H1 (cell line): ENCODE measurements at regions not wholly inside any gene's neighbourhood (a gene's known extent, or its start where the extent isn't known, plus 50 kb on each side); places are given as distances from the start of the nearest gene placed in this dataset.

Source experiments
- CTCF ChIA-PET: fragments of 300-600 bp; sonication (Branson Sonifier 250); formaldehyde crosslinking; loops from one replicate; lab custom pipeline; 2021; ENCODE audit not compliant: partially characterized antibody; lab: Charles Lee
- POLR2A ChIA-PET: fragments of 300-600 bp; sonication (Branson Sonifier 250); formaldehyde crosslinking; loops from one replicate; lab custom pipeline; 2021; ENCODE audit warnings: inconsistent platforms; ENCODE audit not compliant: partially characterized antibody; lab: Charles Lee
- DNase-seq, 2 experiments: peaks; one replicate each; pipeline versions ENCODE4 v3.0.0 to v3.0.0-alpha.2; 2010 to 2022; ENCODE audit warnings: low spot score in 2 of 2, low read depth in 1 of 2, mixed read lengths in 1 of 2
- FAIRE-seq: peaks from 2 replicates; lab custom pipeline; 2011; peaks lifted over from hg19 to GRCh38; lab: Jason Lieb, UNC
- H2AFZ ChIP-seq: 2 replicates; pipeline ENCODE4 v1.8.1; 2012; ENCODE audit warnings: low read length, inconsistent platforms
- H2AK5ac ChIP-seq: 2 replicates; pipeline ENCODE4 v1.6.1; 2013; ENCODE audit warnings: low read depth, low read length
- H2BK120ac ChIP-seq: replicated peaks from 2 replicates; pipeline ENCODE3; 2013; ENCODE audit warnings: low read depth, low read length, inconsistent platforms
- H2BK12ac ChIP-seq: 2 replicates; pipeline ENCODE4 v1.6.1; 2013; ENCODE audit warnings: low read depth, low read length
- H2BK15ac ChIP-seq: 2 replicates; pipeline ENCODE4 v1.6.1; 2013; ENCODE audit warnings: low read length
- H2BK20ac ChIP-seq: 2 replicates; pipeline ENCODE4 v1.6.1; 2013; ENCODE audit warnings: low read length
- H2BK5ac ChIP-seq: 2 replicates; pipeline ENCODE4 v1.6.1; 2013; ENCODE audit warnings: low read depth, low read length
- H3K14ac ChIP-seq: 2 replicates; pipeline ENCODE4 v1.6.1; 2013; ENCODE audit warnings: inconsistent platforms; ENCODE audit not compliant: insufficient read length
- H3K18ac ChIP-seq: 2 replicates; pipeline ENCODE4 v1.6.1; 2013; ENCODE audit warnings: low read length; ENCODE audit errors: extremely low read depth
- H3K23ac ChIP-seq: 2 replicates; pipeline ENCODE4 v1.6.1; 2013; ENCODE audit warnings: inconsistent platforms; ENCODE audit not compliant: insufficient read length
- H3K23me2 ChIP-seq: 2 replicates; pipeline ENCODE4 v1.6.1; 2013; ENCODE audit warnings: low read depth, low read length
- H3K27ac ChIP-seq: 2 replicates; pipeline ENCODE4 v1.6.1; 2011; ENCODE audit warnings: low read depth, low read length, inconsistent platforms
- H3K27me3 ChIP-seq, 4 experiments: replicated peaks in 1 of 4; 1 replicate in 1 of 4; 2 replicates in 3 of 4; pipeline versions ENCODE4 v1.6.1 to v1.8.1; 2011 to 2013; ENCODE audit warnings: low read length in 3 of 4, mild to moderate bottlenecking in 3 of 4, inconsistent platforms in 2 of 4, mixed read lengths in 2 of 4, moderate library complexity in 1 of 4; ENCODE audit not compliant: control insufficient read depth in 3 of 4, insufficient read depth in 3 of 4; ENCODE audit errors: extremely low read depth in 1 of 4
- H3K36me3 ChIP-seq, 4 experiments: 2 replicates each; pipeline versions ENCODE4 v1.6.1 to v1.8.1; 2011 to 2013; ENCODE audit warnings: mild to moderate bottlenecking in 4 of 4, low read length in 3 of 4, moderate library complexity in 2 of 4, control low read depth in 1 of 4, inconsistent platforms in 1 of 4; ENCODE audit not compliant: insufficient read depth in 4 of 4, control insufficient read depth in 2 of 4
- H3K4ac ChIP-seq: replicated peaks from 2 replicates; pipeline ENCODE3; 2013; ENCODE audit warnings: low read length, low read depth, mixed read lengths, inconsistent platforms; ENCODE audit not compliant: insufficient read length
- H3K4me1 ChIP-seq, 4 experiments: replicated peaks in 1 of 4; 1 replicate in 1 of 4; 2 replicates in 3 of 4; pipeline versions ENCODE4 v1.6.1 to v1.8.1; 2011 to 2013; ENCODE audit warnings: low read length in 3 of 4, inconsistent platforms in 2 of 4, mixed read lengths in 1 of 4; ENCODE audit not compliant: insufficient read depth in 4 of 4, control insufficient read depth in 3 of 4
- H3K4me2 ChIP-seq, 2 experiments: 2 replicates each; pipeline versions ENCODE4 v1.6.1 to v1.8.1; 2011 to 2013; ENCODE audit warnings: low read depth in 2 of 2, low read length in 2 of 2, control low read depth in 1 of 2, inconsistent platforms in 1 of 2, mild to moderate bottlenecking in 1 of 2; ENCODE audit not compliant: insufficient read depth in 1 of 2
- H3K4me3 ChIP-seq, 4 experiments: fragments of 200-600, 300-600 bp in 1 of 4; sonication (generic), shearing (Covaris generic), sonication (Bioruptor Twin) in 1 of 4; 2 replicates each; pipeline versions ENCODE4 v1.5.1 to v1.8.1; 2011 to 2016; ENCODE audit warnings: low read length in 4 of 4, low read depth in 3 of 4, control low read depth in 2 of 4, inconsistent platforms in 2 of 4, mild to moderate bottlenecking in 2 of 4, mixed read lengths in 1 of 4, moderate library complexity in 1 of 4; ENCODE audit not compliant: insufficient read depth in 2 of 4; ENCODE audit errors: extremely low read depth in 1 of 4
- H3K56ac ChIP-seq: replicated peaks from 2 replicates; pipeline ENCODE3; 2013; ENCODE audit warnings: low read depth, mild to moderate bottlenecking, mixed read lengths, low read length, inconsistent platforms; ENCODE audit not compliant: insufficient read length
- H3K79me1 ChIP-seq: 2 replicates; pipeline ENCODE4 v1.6.1; 2013; ENCODE audit warnings: low read depth, low read length, control low read depth
- H3K79me2 ChIP-seq, 2 experiments: 2 replicates each; pipeline versions ENCODE4 v1.6.1 to v1.8.1; 2012 to 2013; ENCODE audit warnings: low read length in 2 of 2, mild to moderate bottlenecking in 2 of 2, inconsistent platforms in 1 of 2; ENCODE audit not compliant: insufficient read depth in 2 of 2, control insufficient read depth in 1 of 2
- H3K9ac ChIP-seq, 4 experiments: replicated peaks in 1 of 4; 1 replicate in 1 of 4; 2 replicates in 3 of 4; pipeline versions ENCODE4 v1.6.1 to v1.8.1; 2011 to 2013; ENCODE audit warnings: low read depth in 3 of 4, low read length in 3 of 4, control low read depth in 2 of 4, mild to moderate bottlenecking in 2 of 4, moderate library complexity in 2 of 4, inconsistent platforms in 1 of 4; ENCODE audit errors: extremely low read depth in 1 of 4
- H3K9me3 ChIP-seq, 2 experiments: 2 replicates each; pipeline versions ENCODE4 v1.6.1 to v1.8.1; 2012 to 2013; ENCODE audit warnings: mild to moderate bottlenecking in 2 of 2, moderate library complexity in 2 of 2, control low read depth in 1 of 2, inconsistent platforms in 1 of 2, low read depth in 1 of 2, low read length in 1 of 2, mixed read lengths in 1 of 2; ENCODE audit not compliant: insufficient read depth in 2 of 2
- H4K20me1 ChIP-seq, 2 experiments: replicated peaks in 1 of 2; 2 replicates each; pipeline versions ENCODE3 to v1.8.1; 2011 to 2013; ENCODE audit warnings: inconsistent platforms in 2 of 2, low read length in 2 of 2, mild to moderate bottlenecking in 1 of 2; ENCODE audit not compliant: insufficient read depth in 2 of 2, control insufficient read depth in 1 of 2
- H4K5ac ChIP-seq: 2 replicates; pipeline ENCODE4 v1.6.1; 2013; ENCODE audit warnings: low read length, low read depth, mixed read lengths, inconsistent platforms; ENCODE audit not compliant: insufficient read length
- H4K8ac ChIP-seq: 2 replicates; pipeline ENCODE4 v1.8.0; 2013; ENCODE audit warnings: mild to moderate bottlenecking, moderate library complexity, low read length, inconsistent platforms; ENCODE audit not compliant: insufficient read depth; ENCODE audit errors: extremely low read depth
- H4K91ac ChIP-seq: replicated peaks from 2 replicates; pipeline ENCODE3; 2013; ENCODE audit warnings: low read length, mixed read lengths, inconsistent platforms; ENCODE audit not compliant: insufficient read length
- CHD2 ChIP-seq: IDR thresholded peaks from 2 replicates; pipeline ENCODE4 v1.6.1; 2012; ENCODE audit warnings: low read length, improper control_type of control experiment
- NANOG ChIP-seq: IDR thresholded peaks from 2 replicates; pipeline ENCODE4 v1.6.1; 2011; ENCODE audit warnings: low read length, low read depth, mild to moderate bottlenecking, inconsistent platforms; ENCODE audit not compliant: insufficient read depth, poor library complexity, severe bottlenecking
- POU5F1 ChIP-seq: IDR thresholded peaks from 2 replicates; pipeline ENCODE4 v1.6.1; 2011; ENCODE audit warnings: low read depth, mild to moderate bottlenecking, low read length, moderate library complexity
- TCF12 ChIP-seq: IDR thresholded peaks from 2 replicates; pipeline ENCODE4 v1.6.1; 2011; ENCODE audit warnings: low read depth, mild to moderate bottlenecking, low read length
- WGBS, 2 experiments: shearing (Covaris generic) in 1 of 2; methylation state at CpG; one replicate each; pipeline versions ENCODE4 v1.1.6 to v1.1.7; 2013 to 2015; ENCODE audit warnings: low lambda C conversion rate in 2 of 2, mixed read lengths in 2 of 2, inconsistent platforms in 1 of 2, low coverage in 1 of 2, missing lambda C conversion rate in 1 of 2; ENCODE audit not compliant: insufficient replicate concordance in 2 of 2, insufficient coverage in 1 of 2, insufficient read length in 1 of 2; ENCODE audit errors: extremely low coverage in 1 of 2, missing lambda C conversion rate in 1 of 2; 5-methylcytosine and 5-hydroxymethylcytosine counted together
- TF ChIP-seq, protein P1 (sequence below): IDR thresholded peaks from 2 replicates; pipeline ENCODE4 v1.6.1; 2012; ENCODE audit warnings: inconsistent platforms
- TF ChIP-seq, protein P2 (sequence below), 3 experiments: IDR thresholded peaks; 1 replicate in 2 of 3; 2 replicates in 1 of 3; pipeline versions ENCODE4 v1.5.1 to v1.6.1; 2011; ENCODE audit warnings: low read length in 3 of 3, mild to moderate bottlenecking in 3 of 3, inconsistent platforms in 2 of 3, low read depth in 1 of 3, moderate library complexity in 1 of 3; ENCODE audit not compliant: insufficient read depth in 1 of 3; ENCODE audit errors: control extremely low read depth in 1 of 3

DNA sequence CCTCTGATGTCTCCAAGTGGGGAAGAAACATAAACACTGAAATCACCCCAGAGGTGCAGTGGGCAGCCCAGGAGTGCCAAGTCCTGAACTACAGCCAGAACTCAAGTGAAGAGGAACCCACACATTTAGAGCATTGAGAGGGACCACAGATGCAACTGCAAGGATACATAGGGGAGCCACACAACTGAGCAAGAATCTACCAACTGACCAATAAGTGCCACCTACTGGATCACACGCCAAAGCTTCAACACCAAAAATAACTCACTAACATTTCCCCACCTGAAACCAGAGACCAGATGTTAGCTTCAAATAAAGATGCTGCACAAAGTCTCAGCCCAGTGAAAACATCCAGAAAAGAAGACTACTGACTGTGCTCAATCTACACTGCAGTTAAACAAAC is 276.7 kb upstream of the GRIA3 start:
- ChIA-PET CTCF (no interaction called here), POLR2A (no interaction called here)
- Histone ChIP-seq H4K5ac (no peak overlapping the region), H3K79me1 (no peaks in the 10 kb centered on the region), H3K23ac (no peak overlapping the region), H2AFZ (no peak overlapping the region), H3K4me1 (no peaks in the 10 kb centered on the region), H3K36me3 (no peaks in the 10 kb centered on the region), H2AK5ac (no peak overlapping the region), H3K27me3 (no peaks in the 10 kb centered on the region), H3K4me2 (no peak overlapping the region), H3K18ac (no peak overlapping the region), H3K79me2 (no peaks in the 10 kb centered on the region), H2BK15ac (no peak overlapping the region), H3K9me3 (no peaks in the 10 kb centered on the region), H2BK5ac (no peak overlapping the region), H3K56ac (no peak overlapping the region), H4K20me1 (no peaks in the 10 kb centered on the region), H3K14ac (no peak overlapping the region), H3K9ac (no peak overlapping the region), H3K27ac (no peak overlapping the region), H3K4ac (no peak overlapping the region), H2BK12ac (no peak overlapping the region), H3K23me2 (no peaks in the 10 kb centered on the region), H2BK20ac (no peak overlapping the region), H4K8ac (no peak overlapping the region), H4K91ac (no peak overlapping the region), H3K4me3 (no peak overlapping the region), H2BK120ac (no peak overlapping the region)
- no peak for DNase-seq
- no peak for FAIRE-seq
- no CpG with 5 or more reads among the region's 1 CpG for WGBS, 2 experiments
- TF ChIP-seq POU5F1: no peak
- no peak for TF ChIP-seq CHD2
- TF ChIP-seq, protein P1, sequence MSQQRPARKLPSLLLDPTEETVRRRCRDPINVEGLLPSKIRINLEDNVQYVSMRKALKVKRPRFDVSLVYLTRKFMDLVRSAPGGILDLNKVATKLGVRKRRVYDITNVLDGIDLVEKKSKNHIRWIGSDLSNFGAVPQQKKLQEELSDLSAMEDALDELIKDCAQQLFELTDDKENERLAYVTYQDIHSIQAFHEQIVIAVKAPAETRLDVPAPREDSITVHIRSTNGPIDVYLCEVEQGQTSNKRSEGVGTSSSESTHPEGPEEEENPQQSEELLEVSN: no peak
- TF ChIP-seq TCF12: no peak
- TF ChIP-seq, protein P2, sequence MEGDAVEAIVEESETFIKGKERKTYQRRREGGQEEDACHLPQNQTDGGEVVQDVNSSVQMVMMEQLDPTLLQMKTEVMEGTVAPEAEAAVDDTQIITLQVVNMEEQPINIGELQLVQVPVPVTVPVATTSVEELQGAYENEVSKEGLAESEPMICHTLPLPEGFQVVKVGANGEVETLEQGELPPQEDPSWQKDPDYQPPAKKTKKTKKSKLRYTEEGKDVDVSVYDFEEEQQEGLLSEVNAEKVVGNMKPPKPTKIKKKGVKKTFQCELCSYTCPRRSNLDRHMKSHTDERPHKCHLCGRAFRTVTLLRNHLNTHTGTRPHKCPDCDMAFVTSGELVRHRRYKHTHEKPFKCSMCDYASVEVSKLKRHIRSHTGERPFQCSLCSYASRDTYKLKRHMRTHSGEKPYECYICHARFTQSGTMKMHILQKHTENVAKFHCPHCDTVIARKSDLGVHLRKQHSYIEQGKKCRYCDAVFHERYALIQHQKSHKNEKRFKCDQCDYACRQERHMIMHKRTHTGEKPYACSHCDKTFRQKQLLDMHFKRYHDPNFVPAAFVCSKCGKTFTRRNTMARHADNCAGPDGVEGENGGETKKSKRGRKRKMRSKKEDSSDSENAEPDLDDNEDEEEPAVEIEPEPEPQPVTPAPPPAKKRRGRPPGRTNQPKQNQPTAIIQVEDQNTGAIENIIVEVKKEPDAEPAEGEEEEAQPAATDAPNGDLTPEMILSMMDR (IDR thresholded peaks at IDR 0.05; ENCODE audit: control extremely low read depth in 1 of 3, insufficient read depth in 1 of 3, low read depth in 1 of 3, low read length in 3 of 3): no peak
- no peak for TF ChIP-seq NANOG
